Embryonic facial prominence (tissue), 1 donor: ENCODE measurements at regions not wholly inside any gene's neighbourhood (a gene's known extent, or its start where the extent isn't known, plus 50 kb on each side); places are given as distances from the start of the nearest gene placed in this dataset.

Experiments
- DNase-seq: peaks from one replicate; pipeline ENCODE4 v3.0.0-alpha.2; 2016; ENCODE audit errors: extremely low spot score

DNA sequence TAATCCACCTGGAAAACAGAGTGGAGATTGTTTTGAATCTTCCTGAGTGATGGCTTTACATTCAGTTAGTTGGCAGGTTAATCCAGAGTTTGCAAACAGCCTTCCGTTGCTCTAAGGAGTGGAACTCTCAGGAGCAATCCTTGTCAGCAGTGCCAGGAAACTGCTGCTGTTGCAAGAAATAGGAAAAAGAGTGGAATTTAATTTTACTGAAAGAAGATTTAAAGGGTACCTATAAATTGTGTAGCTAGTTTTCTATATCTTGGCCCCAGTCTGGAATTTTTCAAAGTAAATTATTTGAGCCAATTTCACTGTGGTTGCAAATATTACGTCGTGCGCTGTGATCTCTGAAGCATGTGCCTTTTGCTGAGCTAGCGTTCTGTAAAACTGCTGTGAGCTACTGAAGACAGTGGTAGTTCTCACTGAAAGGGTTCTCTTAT lies 55.5 kb upstream of the SLC5A12 start:
- DNase-seq: peak; percentile 23

DNA sequence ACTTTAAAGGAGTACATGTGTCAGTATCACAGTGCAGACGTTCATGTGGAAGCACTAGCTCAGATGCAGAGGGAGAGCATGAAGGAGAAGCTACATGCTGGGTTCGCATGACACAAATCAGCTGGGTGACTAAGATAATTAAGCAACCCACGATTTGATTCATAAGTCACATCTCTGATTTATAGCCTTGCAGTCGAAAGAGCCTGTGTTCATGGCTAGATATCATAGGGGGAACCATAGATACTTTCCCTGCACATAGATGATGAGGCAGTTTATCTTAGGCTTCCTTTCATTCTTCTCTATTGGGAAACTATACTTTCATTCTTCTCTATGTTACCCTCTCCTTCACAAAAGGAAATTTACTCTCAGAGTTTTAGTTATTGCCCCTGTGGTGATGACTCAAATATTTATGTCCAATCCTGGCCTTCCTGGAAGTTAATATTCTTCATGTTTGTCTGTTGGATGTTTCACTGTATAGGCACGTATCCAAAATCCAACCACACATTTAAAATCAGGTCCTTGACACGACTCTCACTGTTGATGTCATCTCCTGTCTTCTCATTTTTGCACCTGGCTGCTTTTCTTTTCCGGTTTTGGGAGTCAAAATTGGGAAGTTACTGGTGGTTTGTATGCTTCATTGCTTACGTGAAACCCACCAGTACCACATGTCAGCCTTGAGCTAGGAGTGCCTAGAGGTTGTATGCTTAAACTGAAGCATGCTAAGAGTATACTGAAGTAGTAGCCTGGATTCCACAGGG lies 56.3 kb upstream of the SLC5A12 start:
- DNase-seq: no peak

DNA sequence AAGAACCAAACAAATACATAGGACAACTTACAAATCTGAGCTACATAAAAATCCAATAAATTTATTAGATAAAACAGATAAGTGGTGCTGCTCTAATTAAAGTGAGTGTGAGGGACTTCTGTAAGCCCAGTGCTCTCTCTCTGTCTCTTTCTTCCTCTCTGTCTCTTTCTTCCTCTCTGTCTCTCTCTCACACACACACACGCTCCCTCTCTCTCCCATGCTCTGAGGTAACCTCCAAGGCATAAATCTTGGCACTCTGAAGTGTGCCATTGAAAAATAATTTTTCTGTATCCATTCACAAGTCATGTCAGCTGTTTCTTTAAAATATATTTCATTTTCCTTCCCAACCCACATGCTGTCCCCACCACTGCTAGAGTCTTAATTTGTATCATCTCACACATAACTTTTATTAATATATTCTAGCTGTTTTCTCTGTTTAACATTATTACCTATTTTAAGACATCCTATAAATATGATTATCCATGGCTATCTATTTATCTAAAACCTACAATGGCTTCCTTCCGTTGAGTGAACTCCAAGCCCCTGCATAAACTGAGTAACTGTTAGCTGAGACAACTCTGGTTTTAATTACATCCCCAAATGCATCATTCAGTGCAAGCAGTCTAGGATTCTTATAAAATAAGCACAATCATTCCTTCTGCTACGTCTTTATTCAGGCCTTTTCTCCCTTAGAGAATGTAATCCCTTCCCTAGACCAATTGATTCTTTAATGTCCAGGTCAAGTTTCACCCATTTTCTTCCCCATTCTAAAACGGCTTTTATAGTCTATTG lies 57.4 kb upstream of the SLC5A12 start:
- DNase-seq: no peak

DNA sequence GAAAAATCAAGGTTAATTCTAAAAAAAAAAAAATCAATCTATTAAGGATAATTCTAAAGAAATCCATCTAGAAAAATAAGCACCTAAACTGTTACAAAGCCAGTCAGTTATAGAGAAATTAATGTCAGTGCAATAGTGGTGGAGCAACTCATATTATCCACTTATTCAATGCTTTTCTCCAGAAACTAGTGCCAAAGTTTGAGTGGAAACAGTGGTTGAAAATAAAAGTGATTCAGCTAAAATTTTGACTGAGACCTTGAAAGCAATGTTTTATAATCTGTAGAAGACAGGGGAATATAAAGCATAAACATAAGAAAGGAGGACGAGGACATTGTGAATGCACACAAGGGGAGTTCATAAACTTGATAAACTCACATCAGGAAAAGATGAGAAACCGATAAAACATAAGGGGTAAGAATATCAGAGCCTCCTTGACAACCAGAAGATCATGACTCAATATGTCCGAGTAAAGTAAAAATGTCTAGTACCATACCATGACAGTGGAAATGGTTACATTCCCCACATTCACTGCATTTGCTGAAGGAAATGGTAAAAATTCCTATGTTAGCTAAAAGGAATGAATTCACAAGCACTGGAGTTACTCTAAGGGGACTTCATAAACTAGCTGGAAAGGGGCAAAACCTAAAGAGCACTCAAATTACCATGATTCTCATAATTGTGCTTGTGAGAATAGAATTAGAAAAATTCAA lies 58.7 kb upstream of the SLC5A12 start:
- DNase-seq: no peak

DNA sequence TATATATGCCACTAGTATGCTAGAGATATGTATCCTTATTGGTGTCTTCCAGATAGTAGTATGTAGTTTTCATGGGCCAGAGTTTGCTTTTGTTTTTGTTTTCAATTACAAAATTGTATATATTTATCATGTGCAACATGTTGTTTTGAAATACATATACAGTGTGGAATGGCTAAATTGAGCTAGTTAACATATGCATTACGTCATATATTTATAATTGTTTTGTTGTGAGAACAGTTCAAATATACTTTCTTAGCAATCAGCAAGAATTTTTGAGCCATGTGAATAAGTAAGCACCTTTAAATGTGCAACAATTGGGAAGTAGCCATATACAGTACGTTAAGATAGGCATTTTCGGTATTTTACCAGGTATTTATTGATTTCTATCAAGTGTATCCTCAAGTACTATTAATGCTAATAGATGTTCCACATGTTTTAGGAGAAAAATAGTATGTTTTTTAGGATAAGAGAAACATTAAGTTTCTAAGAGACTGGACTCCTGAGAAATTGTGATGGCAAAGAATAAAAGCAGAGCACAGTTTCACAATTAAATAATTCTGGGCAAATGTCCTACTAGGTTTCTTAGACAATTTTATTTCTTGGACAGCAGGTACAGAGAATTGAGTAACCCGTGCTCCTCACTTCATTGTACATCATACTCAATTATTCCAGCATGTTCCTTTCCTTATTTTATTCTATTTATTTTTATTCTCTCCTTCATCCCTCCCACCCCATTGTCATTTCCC lies 60.5 kb upstream of the SLC5A12 start:
- no peak for DNase-seq

DNA sequence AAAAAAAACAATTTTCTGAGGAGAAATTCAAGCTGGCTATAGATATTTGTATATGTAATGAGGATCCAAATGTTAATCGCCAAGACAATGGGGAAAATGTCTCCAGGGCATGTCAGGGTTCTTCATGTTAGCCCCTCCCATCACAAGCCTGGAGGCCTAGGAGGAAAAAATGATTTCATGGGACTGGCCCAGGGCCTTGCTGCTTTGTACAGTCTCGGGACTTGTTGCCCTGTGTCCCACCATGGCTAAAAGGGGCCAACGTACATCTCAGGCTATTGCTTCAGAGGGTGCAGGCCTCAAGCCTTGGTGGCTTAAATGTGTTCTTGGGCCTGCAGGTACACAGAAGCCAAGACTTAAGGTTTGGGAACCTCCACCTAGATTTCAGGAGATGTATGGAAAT lies 62.1 kb upstream of the SLC5A12 start:
- DNase-seq: no peak

DNA sequence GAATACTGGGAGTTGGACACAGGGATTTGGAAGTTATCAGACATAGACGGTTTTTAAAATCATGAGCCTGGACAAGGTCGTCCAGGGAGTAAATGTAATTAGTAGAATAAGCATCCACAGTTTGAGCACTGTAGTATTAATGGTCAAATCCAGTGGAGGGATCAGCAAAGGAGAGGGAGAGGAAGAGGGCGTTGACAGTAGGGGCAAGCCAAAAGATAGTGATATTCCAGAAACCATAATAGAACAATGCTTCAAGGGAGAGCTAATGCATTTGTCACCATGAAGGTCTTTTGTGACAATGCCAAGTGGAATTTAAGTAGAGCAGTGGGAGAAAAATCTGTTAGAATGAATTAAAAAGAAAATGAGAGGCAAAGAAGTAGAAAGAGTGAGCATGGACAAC lies 68.9 kb upstream of the SLC5A12 start:
- no peak for DNase-seq

DNA sequence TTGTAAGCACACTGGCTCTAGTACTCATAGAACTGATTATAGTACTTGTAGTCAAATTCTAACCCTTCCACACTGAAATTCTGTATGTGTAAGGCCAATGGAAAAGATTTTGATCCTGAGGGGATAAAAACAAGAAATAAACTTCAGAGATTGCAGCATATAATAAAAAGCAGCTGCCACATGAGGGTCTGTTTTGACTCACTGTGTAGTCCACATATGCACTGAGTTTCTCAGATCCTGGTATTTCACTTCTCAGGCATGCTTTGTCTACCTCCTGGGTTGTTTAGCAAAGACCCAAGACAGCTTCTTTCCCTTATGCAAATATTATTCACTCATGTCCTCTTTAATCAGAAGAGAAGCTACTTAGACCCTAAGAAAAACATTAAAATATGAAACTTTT lies 71.1 kb upstream of the SLC5A12 start:
- peak; percentile 16 for DNase-seq

DNA sequence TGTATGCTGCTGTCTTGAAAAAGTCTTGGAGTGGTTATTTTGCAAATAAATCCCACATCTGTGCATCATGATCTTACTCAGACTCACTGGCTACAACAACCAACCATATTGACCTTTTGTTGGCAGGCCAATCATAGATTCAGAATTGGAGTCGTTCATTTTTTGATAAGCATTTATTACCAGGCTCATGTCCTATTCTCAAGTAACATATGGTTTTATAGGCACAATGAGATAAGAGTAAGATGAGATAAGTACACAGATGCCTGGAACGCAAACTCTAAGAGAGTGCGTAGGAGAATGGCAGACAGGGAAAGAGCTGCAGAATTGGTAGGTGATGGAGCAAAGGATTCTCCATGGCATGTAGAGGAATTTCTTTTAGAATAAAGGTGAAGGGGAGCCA lies 71.6 kb upstream of the SLC5A12 start:
- no peak for DNase-seq

DNA sequence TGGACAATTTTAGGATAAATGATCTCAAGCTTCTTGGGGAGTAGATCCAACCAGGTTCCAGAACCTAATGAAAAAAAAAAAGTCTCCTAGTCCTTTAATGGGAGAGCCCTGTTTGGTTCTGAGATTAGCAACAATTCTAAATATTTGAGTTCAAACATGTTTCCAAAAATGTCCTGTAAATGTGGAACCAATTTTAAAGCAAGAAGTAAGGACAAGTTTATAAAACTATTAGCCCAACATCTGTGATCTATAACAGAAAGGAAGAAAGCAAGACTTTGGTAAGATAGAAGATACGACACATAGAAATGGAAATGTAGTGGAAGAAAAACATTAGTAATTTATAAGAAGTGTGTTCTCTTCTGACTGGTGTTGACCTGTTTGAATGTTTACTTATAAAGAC lies 79.7 kb upstream of the SLC5A12 start:
- no peak for DNase-seq

DNA sequence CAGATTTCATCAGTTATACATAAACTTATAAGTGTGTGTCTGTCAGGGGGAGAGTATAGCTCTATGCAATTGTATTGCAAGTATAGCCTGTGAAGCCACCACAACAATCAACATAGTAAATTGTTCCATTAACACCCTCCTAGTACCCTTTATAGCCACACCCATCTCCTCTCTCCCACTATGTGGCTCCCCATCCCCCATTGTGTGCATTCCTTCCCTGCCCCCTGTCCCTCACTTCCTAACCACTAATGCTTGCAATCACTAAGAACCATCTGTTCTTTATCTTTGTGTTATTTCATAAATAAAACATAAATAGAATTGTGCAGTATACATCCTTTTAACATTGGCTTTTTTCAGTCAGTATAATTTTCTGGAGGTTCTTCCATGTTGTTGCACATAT lies 83.1 kb upstream of the SLC5A12 start:
- DNase-seq: no peak

DNA sequence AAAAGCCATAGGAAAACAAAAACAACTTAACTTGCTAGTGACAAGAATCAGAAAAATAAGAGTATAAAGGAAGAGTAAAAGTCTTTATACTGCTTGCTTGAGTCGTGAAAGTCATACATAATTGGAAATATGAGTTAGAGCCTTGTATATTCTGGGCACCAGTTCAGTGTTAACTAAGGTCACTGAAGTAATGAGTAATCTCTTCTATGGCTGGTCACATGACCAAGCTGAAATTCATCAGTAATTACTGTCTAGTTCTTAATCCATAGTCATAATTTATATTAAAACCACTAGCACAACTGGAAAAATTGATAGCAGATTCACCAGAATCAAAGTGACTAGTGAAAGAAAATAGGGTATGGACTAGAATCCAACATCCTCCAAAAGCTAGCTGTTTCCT lies 84.4 kb upstream of the SLC5A12 start:
- no peak for DNase-seq

DNA sequence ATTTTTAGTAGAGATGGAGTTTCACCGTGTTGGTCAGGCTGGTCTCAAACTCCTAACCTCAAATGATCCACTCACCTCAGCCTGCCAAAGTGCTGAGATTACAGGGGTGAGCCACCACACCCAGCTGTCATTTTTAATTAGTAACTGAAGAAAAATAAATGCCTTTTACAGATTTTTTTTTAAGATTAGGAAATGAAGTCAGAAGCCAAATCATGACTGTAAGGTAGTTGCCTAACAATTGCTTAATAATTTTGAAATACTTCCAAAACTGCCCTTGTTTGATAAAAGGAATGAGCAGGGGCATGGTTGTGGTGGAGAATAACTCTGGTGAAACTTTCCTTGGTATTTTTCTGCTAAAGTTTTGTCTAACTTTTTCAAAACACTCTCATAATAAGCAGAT lies 98.9 kb upstream of the SLC5A12 start:
- no peak for DNase-seq

DNA sequence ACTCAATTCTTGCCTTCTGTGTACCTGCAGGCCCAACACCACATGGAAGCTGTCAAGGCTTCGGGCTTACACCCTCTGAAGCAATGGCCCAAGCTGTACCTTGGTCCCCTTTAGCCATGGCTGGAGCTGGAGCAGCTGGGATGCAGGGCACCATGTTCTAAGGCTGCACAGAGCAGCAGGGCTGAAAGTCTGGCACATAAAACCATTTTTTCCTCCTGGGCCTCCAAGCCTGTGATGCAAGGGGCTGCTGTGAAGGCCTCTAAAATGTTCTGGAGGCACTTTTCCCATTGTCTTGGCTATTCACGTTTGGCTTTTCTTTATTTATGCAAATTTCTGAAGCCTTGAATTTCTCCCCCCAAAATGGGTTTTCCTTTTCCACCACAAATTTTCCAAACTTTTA lies 102.1 kb upstream of the SLC5A12 start:
- no peak for DNase-seq

DNA sequence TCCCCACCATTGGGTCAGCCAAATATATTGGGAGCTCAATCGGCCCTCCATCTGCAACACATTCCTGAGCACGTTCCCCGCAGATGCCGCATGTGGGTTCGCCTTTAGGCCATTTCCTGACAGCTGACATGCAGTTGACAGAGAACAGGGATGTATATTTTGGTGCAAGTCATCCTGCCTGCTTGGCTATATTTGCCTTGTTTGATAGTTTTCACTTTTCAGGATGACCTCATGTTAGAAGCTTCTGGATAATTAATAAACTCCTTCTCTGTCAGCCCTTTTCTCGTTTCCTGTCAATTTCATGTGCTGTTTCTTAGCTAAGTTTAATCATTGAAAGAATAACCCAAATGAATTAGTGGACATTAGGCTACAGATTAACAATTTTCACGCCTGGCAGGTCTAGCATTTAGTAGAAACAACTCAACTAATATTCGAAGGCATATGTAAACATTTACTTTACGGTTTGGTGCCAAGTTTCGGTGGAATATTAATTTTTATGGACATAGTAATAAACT lies 105.8 kb upstream of the SLC5A12 start:
- DNase-seq: no peak

DNA sequence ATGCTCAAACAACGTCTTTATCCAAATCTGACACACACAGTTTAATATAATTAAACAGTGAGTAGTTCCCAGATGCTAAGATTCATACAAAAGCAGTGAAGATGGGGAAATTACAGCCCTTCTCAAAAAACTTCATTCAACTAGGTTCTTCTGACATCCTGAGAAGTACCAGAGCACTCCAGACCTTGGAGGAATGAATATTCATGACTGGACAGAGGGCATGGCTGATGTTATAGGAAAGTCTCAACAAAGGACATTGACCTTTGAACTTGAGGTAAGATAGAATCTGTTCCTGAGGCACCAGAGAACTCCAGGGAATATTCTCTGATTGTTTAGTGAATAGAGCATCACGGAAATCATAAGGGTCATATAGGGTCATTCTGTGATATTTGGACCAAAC lies 106.4 kb upstream of the SLC5A12 start:
- DNase-seq: no peak

DNA sequence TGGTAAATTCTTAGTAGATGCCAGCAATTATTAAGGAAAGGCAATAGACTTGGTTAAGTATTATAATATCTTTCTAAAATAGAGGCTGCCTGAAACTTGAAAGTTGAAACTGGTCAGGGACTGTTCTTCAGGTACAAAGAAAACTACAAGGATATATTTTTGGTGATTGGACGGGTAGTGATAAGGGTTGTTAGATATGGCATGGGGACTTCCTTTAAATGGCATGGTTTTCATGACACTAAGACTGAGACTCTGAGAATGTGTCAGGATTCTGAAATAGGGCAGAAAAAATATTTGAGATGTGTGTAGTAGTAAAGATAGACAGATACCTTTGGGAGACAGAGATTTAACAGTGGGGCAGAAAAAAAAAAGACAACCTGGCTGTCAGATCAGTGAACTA lies 108.4 kb upstream of the SLC5A12 start:
- DNase-seq: no peak

DNA sequence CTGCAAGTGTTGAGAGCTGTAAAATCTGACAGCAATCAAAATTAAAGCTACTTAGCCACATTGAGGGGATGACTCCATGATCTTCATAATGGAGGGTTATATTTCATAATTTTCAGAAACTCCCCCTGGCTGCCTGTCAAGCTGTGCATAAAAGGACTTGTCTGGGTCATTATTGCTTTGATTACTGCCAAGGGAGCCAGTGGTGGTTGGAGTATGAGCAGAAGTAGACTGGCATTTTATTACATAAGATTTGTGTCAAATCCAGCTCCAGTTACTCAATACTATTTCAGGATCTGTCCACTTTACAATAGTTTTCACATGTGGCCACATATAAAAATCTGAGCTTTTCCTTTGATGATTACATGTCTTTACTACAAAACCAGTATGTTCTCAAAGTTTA lies 108.9 kb upstream of the SLC5A12 start:
- DNase-seq: no peak

DNA sequence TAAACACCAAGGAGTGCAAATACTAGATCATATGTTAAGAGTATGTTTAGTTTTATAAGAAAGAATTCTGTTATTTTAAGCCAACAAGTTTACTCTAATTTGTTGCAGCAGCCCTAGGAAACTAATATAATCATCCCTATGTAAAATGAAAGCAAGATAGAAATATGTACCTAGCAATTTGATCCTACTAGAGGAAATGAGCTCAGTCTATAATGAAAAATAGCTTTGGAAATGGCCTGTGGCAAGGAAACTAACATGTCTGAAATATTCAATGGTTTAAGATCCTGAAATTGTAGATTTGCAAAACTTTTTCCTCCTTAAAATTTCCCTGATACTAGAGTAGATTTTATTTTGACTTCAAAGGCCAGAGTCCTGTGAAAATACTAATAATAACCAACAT lies 112.7 kb upstream of the SLC5A12 start:
- no peak for DNase-seq

DNA sequence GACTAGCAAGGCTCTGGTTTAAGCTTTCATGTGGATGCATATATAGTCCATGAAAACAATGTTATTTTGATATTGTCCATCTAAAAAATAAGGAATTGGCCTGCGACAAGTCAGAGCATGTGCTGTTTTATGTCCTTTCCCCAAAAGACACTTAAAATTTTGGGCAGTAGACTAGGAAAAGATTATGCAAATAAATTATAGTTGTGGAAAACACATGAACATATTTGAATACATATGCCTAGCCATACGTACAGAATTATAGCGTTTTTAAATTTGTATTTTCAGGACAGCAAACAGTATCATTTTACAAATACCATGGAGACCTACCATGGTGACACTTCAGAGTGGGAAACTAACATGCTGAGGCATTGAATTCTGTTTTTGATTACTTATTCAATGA lies 113.8 kb upstream of the SLC5A12 start:
- no peak for DNase-seq

DNA sequence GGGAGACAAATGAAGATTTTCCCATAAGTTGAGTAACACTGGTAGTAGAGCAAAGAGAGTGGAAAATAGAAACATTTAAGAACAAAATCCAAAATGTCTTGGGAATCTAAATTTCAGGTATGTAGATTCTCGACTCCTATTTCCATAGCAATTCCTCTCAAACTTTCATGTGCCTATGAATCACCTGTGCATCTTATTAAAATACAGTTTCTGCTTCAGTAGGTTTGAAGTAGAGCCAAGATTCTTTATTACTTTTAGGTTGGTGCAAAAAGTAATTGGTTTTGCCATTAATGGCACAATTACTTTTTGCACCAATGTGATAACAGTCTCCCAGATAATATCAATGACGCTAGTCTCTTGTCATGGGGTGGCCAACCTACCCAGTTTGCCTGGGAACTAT lies 115.3 kb upstream of the SLC5A12 start:
- DNase-seq: no peak
